ENCODE measurements at regions not wholly inside any gene's neighbourhood (a gene's known extent, or its start where the extent isn't known, plus 50 kb on each side); places are given as distances from the start of the nearest gene placed in this dataset.

GRCh38 chr2:16012626-16013358 lies 72.4 kb downstream of the MYCN start:
- TF ChIP-seq POLR2A (IDR thresholded peaks at IDR 0.05), result no peak
- TF ChIP-seq, protein P1, sequence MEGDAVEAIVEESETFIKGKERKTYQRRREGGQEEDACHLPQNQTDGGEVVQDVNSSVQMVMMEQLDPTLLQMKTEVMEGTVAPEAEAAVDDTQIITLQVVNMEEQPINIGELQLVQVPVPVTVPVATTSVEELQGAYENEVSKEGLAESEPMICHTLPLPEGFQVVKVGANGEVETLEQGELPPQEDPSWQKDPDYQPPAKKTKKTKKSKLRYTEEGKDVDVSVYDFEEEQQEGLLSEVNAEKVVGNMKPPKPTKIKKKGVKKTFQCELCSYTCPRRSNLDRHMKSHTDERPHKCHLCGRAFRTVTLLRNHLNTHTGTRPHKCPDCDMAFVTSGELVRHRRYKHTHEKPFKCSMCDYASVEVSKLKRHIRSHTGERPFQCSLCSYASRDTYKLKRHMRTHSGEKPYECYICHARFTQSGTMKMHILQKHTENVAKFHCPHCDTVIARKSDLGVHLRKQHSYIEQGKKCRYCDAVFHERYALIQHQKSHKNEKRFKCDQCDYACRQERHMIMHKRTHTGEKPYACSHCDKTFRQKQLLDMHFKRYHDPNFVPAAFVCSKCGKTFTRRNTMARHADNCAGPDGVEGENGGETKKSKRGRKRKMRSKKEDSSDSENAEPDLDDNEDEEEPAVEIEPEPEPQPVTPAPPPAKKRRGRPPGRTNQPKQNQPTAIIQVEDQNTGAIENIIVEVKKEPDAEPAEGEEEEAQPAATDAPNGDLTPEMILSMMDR (IDR thresholded peaks at IDR 0.05), result no peak
- H3K27ac ChIP-seq, result no peak overlapping the region
- no peaks in the 10 kb centered on the region for H3K4me1 ChIP-seq
- H3K4me3 ChIP-seq, result no peak overlapping the region
- WGBS, 2 donors, result 28 to 42% methylated on average over 11 to 19 of the region's 19 CpGs
- no peaks in the 10 kb centered on the region for H3K9me3 ChIP-seq
- H3K36me3 ChIP-seq (ENCODE audit: low read depth, missing control alignments), result no peaks in the 10 kb centered on the region
- DNase-seq, result no peak
- intact Hi-C loops (cut with DNase I; ENCODE audit: low total_unique reads), result no loop called here
- H3K27me3 ChIP-seq, result no peaks in the 10 kb centered on the region

DNA sequence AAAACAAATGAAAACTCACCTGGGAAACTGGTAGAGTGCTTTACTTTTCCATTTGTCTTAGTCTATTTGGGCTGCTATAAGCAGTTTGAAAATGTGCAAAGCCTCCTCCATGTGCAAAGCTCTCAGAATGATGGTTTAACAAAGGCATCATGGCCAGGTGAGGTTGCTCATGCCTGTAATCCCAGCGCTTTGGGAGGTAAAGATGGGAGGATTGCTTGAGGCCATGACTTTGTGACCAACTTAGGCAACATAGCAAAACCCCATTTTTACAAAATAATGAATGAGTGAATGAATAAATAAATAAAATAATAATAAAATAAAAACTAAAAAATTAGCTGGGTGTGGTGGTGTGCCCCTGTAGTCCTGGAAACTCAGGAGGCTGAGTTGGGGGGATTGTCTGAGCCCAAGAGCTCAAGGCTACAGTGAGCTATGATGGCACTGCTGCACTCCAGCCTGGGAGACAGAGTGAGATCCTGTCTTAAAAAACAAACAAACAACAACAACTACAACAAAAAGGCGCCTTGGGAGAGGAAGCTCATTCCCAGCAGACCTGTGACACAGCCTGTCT lies 71.8 kb downstream of the MYCN start:
- no peak for DNase-seq
- Histone ChIP-seq H3K4me3 (no peak overlapping the region), H3K9me3 (no peaks in the 10 kb centered on the region), H3K27ac (no peak overlapping the region), H3K27me3 (no peaks in the 10 kb centered on the region), H3K36me3 (ENCODE audit: low read depth, missing control alignments) (no peaks in the 10 kb centered on the region), H3K4me1 (no peaks in the 10 kb centered on the region)
- TF ChIP-seq, protein P1 (IDR thresholded peaks at IDR 0.05), result no peak
- no peak for TF ChIP-seq POLR2A (IDR thresholded peaks at IDR 0.05)
- intact Hi-C loops (cut with DNase I; ENCODE audit: low total_unique reads), result no loop called here
- WGBS, 2 donors, result 79 to 96% methylated on average over 2 of the region's 2 CpGs

DNA sequence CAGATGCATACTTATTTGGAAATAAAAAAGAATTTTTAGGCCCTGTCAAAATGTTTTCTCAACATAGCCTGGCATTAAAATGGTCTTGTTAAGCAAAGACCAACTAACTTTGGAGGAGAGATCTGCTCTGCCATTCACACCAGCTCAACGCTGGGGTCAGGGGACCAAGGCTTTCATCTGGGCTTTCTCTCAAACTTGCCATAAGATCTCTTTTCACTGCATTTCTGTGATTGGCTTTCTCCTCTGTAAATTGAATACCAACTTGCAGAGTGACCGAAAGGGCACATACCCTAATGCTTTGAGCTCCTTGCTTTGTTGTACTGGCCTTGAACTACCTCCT lies 71.2 kb downstream of the MYCN start:
- intact Hi-C loops (cut with DNase I; ENCODE audit: low total_unique reads), result no loop called here
- Histone ChIP-seq H3K36me3 (ENCODE audit: low read depth, missing control alignments) (no peaks in the 10 kb centered on the region), H3K9me3 (no peaks in the 10 kb centered on the region), H3K27me3 (no peaks in the 10 kb centered on the region), H3K4me1 (no peaks in the 10 kb centered on the region), H3K4me3 (no peak overlapping the region), H3K27ac (no peak overlapping the region)
- TF ChIP-seq, protein P1 (IDR thresholded peaks at IDR 0.05), result no peak
- TF ChIP-seq POLR2A (IDR thresholded peaks at IDR 0.05), result no peak
- WGBS, 2 donors, result 90 to 96% methylated on average over 2 of the region's 2 CpGs
- no peak for DNase-seq

- H3K27ac ChIP-seq, result no peak overlapping the region
- TF ChIP-seq POLR2A (IDR thresholded peaks at IDR 0.05), result no peak
- TF ChIP-seq, protein P1 (IDR thresholded peaks at IDR 0.05), result no peak
- H3K36me3 ChIP-seq (ENCODE audit: low read depth, missing control alignments), result no peaks in the 10 kb centered on the region
- H3K27me3 ChIP-seq, result no peaks in the 10 kb centered on the region
- no peak overlapping the region for H3K4me3 ChIP-seq
- H3K4me1 ChIP-seq, result no peaks in the 10 kb centered on the region
- 73 to 83% methylated on average over 2 of the region's 2 CpGs for WGBS, 2 donors
- intact Hi-C loops (cut with DNase I; ENCODE audit: low total_unique reads), result no loop called here
- no peaks in the 10 kb centered on the region for H3K9me3 ChIP-seq
- DNase-seq, result no peak
Measured at GRCh38 chr2:16010951-16011620, 70.7 kb downstream of the MYCN start.
